ENCODE measurements at regions not wholly inside any gene's neighbourhood (a gene's known extent, or its start where the extent isn't known, plus 50 kb on each side); places are given as distances from the start of the nearest gene placed in this dataset.

GRCh38 chr2:175464311-175464670, 282.8 kb upstream of the ATP5MC3 start:
- DNase-seq (ENCODE audit: low read depth), result no peak

GRCh38 chr2:175463589-175464310, 282.2 kb upstream of the ATP5MC3 start:
- no peak for DNase-seq (ENCODE audit: low read depth)

DNA sequence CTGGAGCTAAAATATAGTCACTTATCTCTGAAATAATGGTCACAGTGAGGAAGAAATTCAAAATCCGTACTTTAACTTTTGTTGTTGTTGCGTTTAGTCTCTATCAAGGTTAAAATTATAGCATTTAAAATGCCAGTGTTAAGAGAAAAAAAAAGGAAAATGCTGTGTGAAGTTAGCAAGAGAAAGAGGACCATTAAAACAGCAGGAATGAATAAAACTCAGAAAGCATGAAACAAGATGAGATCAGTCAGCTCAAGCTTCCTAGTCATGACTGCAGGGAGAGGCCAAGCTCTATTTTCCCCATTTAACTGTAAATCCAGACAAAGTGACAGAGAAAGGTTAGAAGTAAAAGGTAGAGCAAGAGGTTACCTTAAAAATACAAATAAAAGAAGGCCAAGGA, 281.7 kb upstream of the ATP5MC3 start:
- DNase-seq (ENCODE audit: low read depth), result no peak

- no peak for DNase-seq (ENCODE audit: low read depth)
Observed at GRCh38 chr2:175462246-175462645, 280.7 kb upstream of the ATP5MC3 start.

DNA sequence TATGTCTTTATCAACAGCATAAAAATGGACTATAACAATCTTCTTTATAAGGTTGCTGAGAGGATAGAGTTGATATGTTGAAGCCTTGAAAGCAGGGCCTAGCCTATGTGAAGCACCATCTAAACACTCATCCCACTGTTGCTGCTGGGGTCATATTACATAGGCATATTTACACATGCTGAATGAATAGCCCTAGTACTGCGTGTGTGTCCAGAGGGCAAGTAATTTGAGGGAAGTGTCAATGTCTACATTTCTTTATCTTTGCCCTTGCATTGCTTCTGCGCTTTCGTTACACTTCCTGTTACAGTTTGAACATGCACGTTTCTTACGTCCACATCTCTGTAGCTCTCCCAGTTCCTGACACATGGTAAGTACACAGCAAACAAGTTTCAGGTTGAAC, 280.3 kb upstream of the ATP5MC3 start:
- no peak for DNase-seq (ENCODE audit: low read depth)

- DNase-seq (ENCODE audit: low read depth), result no peak
Observed at GRCh38 chr2:175457895-175458448, 276.5 kb upstream of the ATP5MC3 start.

DNA sequence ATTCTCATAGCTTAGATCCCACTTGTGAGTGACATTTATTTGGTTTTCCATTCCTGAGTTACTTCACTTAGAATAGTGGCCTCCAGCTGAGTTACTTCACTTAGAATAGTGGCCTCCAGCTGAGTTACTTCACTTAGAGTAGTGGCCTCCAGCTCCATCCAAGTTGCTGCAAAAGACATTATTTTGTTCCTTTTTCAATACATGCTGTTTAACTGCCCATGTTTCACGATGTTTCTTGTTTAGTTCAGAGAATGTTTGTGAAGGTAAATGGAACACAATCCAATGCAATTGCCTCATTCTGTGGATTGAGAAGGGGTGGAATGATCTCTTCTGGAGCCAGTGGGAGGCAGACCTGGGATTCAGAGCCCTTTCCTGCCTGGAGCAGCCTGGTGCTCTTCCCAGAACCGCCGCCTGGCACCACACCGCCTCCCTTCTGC, 273.5 kb upstream of the ATP5MC3 start:
- no peak for DNase-seq (ENCODE audit: low read depth)

- no peak for DNase-seq (ENCODE audit: low read depth)
Observed at GRCh38 chr2:175450029-175450760, 268.7 kb upstream of the ATP5MC3 start.

- no peak for DNase-seq (ENCODE audit: low read depth)
Observed at GRCh38 chr2:175449616-175450015, 268.1 kb upstream of the ATP5MC3 start.

DNA sequence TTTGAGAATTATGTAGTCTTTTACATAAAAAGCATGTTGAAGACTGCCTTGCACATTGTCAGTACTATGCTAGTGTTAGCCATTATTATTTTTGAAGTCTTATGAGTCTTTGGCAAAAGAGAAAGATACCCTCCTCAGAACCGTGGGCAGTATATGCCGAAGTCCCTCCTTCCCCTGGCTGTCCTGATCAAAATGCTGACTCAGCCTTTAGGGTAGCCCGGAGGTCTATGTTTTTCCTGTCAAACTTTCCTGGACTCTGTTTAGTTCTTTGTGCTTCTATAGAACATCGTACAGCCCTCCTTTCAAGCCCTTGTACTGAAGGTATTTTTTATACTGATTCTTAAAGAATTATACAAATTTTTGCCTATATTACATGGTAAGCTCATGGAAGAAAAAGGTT, 264.7 kb upstream of the ATP5MC3 start:
- DNase-seq (ENCODE audit: low read depth), result no peak

DNA sequence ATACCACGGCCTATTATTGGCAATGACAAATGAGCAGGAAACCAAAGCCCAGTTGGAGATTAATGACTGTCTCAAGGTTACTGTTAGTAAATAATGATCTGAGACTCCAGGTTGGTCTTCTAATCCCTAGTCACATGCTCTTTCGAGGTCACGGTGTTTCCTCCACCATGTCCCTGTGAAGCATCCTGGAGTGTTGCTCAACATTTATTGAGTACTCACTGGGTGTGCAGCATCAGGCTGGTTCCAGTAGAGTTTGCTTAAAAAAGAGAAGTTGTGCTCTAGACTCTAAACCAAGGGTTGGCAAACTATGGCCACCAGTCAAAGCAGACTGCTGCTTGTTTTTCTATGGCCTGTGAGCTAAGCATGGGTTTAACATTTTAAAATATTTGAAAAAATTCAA, 263.8 kb upstream of the ATP5MC3 start:
- no peak for DNase-seq (ENCODE audit: low read depth)

- no peak for DNase-seq (ENCODE audit: low read depth)
Observed at GRCh38 chr2:175442441-175442840, 260.9 kb upstream of the ATP5MC3 start.

- DNase-seq (ENCODE audit: low read depth), result no peak
Observed at GRCh38 chr2:175441181-175441761, 259.8 kb upstream of the ATP5MC3 start.

DNA sequence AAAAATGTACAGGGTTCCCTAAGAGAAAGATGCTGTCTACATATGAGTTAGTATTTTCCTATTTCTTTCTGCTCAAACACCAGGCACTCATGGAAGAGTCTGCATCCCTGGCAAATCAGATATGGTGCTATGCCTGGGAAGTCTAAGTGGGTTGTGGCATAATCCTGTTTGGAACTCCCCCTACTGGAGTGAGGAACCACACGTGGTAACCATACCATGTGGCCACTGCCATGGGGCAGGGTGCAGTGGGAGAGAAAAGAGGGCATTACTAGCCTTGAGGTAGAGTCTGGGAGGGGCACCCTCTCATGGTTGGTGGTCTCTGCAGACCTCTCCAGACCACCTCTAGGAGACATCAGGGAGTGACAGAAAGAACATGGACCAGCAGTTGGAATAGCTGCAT, 257.9 kb upstream of the ATP5MC3 start:
- DNase-seq (ENCODE audit: low read depth), result no peak

- no peak for DNase-seq (ENCODE audit: low read depth)
Observed at GRCh38 chr2:175437167-175437566, 255.7 kb upstream of the ATP5MC3 start.

DNA sequence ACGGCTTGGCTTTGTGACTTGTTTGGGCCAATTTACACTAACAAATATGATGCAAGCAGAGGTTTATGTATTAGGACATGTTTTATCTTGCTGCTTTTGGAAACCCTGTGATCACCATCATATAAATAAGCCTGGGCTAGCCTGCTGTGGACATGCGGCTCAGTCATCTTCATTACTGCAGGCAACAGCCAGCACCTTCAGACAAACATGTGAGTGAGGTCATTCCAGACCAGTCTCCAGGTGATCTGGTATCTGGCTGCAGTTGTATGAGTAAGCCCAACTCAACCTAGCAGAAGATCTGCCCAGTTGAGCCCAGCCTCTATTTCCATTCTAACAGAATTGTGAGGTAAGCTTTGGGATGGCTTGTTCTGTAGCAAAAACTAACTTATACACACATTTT, 254.6 kb upstream of the ATP5MC3 start:
- DNase-seq (ENCODE audit: low read depth), result no peak

DNA sequence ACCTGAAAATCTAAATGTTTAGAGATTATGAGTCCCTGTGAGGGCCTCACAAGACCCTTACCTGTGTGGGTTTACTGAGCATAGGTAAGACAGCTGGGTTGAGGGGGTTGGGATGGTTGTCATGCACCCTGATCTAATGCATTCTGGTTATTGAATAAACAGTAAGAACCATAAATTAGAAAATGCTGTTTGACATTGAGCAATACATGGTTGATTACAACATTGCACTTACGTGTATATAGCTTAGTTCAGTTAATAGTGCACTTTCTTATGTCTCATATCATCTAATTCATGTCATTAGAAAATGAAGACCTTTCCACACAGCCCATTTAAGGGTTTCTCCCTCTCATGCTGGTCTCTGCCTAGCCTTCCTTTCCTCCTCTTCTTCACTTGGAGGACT, 253.5 kb upstream of the ATP5MC3 start:
- no peak for DNase-seq (ENCODE audit: low read depth)

DNA sequence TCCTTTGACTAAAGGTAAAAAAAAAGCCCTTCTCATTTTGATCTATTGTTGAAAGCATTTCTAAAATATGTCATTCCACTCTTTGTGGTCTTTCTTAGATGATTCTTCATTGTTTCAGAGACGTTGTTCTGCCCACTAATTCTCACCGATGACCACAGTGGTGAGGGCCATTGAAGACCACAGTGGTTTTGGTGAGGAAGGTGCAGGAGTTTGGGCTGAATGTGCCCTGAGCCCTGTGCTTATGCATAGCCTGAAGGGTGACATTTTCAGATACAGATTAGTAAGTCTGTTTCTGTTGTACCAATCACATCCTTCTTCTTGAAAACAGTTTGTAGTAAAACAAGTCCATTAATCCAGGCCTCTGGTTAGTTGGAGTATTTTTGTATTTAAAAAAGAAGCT, 251.3 kb upstream of the ATP5MC3 start:
- no peak for DNase-seq (ENCODE audit: low read depth)

DNA sequence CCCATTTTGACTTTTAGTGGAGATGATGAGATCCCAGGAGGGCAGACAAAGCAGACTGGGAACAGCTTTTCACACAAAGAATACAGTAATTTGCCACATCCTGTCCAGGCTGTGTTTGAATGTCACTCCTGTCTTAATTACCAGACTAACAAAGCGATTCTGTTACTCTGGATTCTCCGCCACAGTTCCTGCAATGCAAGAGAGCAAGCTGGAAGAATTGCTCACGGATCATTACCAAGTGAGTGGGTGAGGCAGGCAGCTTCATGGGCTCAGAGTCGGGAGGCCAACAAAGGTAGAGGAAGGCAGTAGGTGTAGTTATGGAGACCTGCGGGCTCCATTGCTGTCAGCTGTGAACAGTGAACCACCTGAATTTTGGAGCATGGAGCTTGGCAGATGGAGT, 250.5 kb upstream of the ATP5MC3 start:
- DNase-seq (ENCODE audit: low read depth), result no peak

DNA sequence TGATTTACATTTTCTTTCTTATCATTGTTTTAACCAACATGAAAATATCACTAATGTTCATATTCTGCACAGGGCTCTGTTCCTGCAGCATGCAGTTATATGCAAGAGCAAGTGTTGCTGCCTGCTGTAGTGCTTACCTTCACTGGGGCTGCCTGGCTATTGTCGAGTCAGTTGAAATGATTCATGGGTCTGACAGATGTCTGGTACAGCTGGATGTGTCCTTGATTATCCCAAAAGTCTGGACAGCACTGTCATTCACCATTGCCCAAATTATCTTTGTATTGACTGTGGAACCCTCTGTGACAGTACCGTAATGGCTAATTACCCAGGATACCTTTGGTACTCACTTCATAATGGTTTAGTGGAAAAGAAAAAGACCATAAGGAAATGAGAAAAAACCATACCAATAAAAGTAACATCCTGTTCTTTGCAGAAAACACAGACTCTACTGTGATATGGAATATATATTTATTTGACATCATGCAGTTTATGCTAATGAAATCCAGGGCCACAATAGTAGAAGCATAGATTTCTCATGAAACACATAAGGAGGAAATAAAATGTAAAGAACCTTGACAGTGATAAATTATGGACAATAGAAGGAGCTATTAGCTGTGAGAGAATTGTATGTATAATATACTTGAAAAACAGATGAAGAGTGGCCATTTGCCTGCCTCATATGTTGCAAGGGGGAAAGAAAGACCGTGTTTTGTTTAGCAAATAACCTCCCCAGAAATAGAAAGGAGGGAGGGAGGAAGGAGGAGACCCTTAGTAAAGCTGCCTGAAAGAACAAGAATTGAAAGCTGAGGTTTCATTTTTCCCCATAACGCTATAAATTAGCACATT, 249.8 kb upstream of the ATP5MC3 start:
- no peak for DNase-seq (ENCODE audit: low read depth)

- no peak for DNase-seq (ENCODE audit: low read depth)
Observed at GRCh38 chr2:175430236-175430635, 248.7 kb upstream of the ATP5MC3 start.

GRCh38 chr2:175418224-175418835, 236.8 kb upstream of the ATP5MC3 start:
- DNase-seq (ENCODE audit: low read depth), result no peak

Measured in RPMI7951 (cell line).